Right cardiac atrium (tissue), 5 donors: ENCODE measurements at regions not wholly inside any gene's neighbourhood (a gene's known extent, or its start where the extent isn't known, plus 50 kb on each side); places are given as distances from the start of the nearest gene placed in this dataset.
"Not testable (repeated sequence)": the region's sequence is repeated elsewhere in the genome, so short reads cannot be mapped to it uniquely, and the experiment has no call there.

Experiments
- ATAC-seq, 2 donors: fragments of 200-7000 bp; cut with Tn5 transposase; one replicate each; pipeline versions ENCODE4 v1.8.0 to v1.9.1; 2020; ENCODE audit warnings: moderate library complexity in 2 of 2, mild to moderate bottlenecking in 1 of 2
- DNase-seq, 3 donors: peaks; one replicate each; pipeline ENCODE4 v3.0.0-alpha.2; 2020
- H3K27ac ChIP-seq: one replicate; pipeline ENCODE4 v1.5.1; 2013; ENCODE audit warnings: mild to moderate bottlenecking, low read length, control low read depth, moderate library complexity
- H3K27me3 ChIP-seq: one replicate; pipeline ENCODE4 v1.6.1; 2013; ENCODE audit not compliant: control insufficient read depth, insufficient read depth
- H3K4me1 ChIP-seq: one replicate; pipeline ENCODE4 v1.6.1; 2013; ENCODE audit warnings: low read length; ENCODE audit not compliant: control insufficient read depth, insufficient read depth
- H3K4me3 ChIP-seq: one replicate; pipeline ENCODE4 v1.5.1; 2013; ENCODE audit warnings: low read length, control low read depth
- H3K9me3 ChIP-seq: one replicate; pipeline ENCODE4 v1.6.1; 2013; ENCODE audit warnings: low read length; ENCODE audit not compliant: control insufficient read depth
- WGBS: extraction: QIAGEN DNeasy Blood & Tissue Kit; methylation state at CpG from one replicate; pipeline ENCODE4 v1.1.7; 2013; 5-methylcytosine and 5-hydroxymethylcytosine counted together
- intact Hi-C, 4 donors: fragments of 100-400 bp; cut with DNase I; formaldehyde crosslinking; loops; one replicate each; pipeline versions ENCODE4 v1.11.0 to v1.14.0; 2022 to 2023
- donor health status: healthy with polysubstance abuse.
- donor health status: DM: no; HTN: yes; CAD: no.
- donor health status: DM: no; HTN: no; CAD: no.
- donor health status: DM: no; HTN: yes; CAD: no; lungs with severe emphysema.
- donor health status: DM: yes; HTN: yes; CAD: no.

DNA sequence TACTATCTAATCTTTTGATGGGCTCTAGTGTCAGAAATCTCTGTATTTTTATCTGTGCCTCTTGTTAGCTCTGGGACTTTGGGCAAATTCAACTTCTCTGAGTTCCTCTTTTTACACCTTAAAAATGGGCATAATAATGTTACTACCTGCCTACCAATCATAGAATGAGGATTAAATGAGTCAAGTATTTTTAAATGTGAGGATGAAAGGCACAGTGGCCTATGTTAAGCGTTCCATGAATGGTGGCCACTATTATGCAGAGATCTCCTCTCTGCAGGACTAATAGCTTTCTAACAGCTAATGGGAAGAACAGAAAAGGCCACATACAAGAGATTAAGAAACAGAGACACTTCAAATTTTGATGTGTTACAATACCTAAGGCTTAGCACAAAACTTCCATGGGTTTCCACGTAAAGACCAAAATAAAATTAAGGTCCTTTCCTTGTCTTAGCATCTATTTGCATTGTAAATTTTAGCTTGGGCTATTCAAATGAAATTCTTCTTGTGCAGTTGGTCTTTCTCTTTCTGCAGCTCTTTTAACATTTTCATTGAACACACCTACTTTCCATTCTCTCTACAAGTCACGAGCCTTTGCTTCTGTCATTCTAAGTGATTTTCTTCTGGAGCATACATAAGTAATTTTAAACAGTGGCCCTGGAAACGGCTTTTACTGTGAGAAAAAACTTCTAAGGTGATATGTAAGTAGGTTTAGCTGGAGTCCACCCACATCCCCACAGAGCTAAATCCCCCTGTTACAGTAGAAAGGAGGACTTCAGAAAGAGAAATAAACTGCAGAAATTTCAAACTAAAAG, 117.9 kb upstream of the MED14 start:
- no peak for DNase-seq
- no peaks in the 10 kb centered on the region for H3K9me3 ChIP-seq
- no peak overlapping the region for H3K27ac ChIP-seq
- H3K4me3 ChIP-seq, result no peak overlapping the region
- no peak for ATAC-seq
- intact Hi-C loops, result no loop called here
- WGBS, result 70% methylated on average over 4 of the region's 4 CpGs
- H3K27me3 ChIP-seq, result no peaks in the 10 kb centered on the region
- H3K4me1 ChIP-seq, result no peaks in the 10 kb centered on the region

GRCh38 chrX:40853816-40854123, 118.4 kb upstream of the MED14 start:
- no peaks in the 10 kb centered on the region for H3K4me1 ChIP-seq
- no peak overlapping the region for H3K27ac ChIP-seq
- ATAC-seq (no peak), DNase-seq (no peak)
- no peak overlapping the region for H3K4me3 ChIP-seq
- no peaks in the 10 kb centered on the region for H3K27me3 ChIP-seq
- intact Hi-C loops, result no loop called here
- no peaks in the 10 kb centered on the region for H3K9me3 ChIP-seq

DNA sequence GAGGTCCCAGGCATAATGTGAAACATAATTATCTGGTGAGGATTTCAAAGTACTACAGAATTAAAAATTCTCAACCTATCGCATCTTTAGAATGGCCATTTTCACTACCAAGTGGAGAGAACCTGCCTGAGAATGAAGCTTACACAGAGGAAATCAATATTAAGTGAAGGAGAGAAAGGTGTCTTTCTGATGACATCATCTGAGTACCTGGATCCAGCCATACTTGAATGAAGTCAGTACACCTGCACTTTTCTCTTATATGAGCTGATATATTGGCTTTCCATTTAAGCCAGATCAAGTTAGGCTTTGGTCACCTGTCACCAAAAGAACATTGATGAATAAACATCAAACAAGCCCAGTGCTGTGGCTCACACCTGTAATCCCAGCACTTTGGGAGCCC, 118.9 kb upstream of the MED14 start:
- DNase-seq (no peak), ATAC-seq (no peak)
- Histone ChIP-seq H3K4me1 (no peaks in the 10 kb centered on the region), H3K27ac (no peak overlapping the region), H3K9me3 (no peaks in the 10 kb centered on the region), H3K4me3 (no peak overlapping the region), H3K27me3 (no peaks in the 10 kb centered on the region)
- 97% methylated on average over 1 of the region's 1 CpG for WGBS
- intact Hi-C loops, result no loop called here

- DNase-seq (no peak), ATAC-seq (peak in 1 of 2 donors; percentile 65)
- intact Hi-C loops, result no loop called here
- Histone ChIP-seq H3K9me3 (no peaks in the 10 kb centered on the region), H3K4me3 (no peak overlapping the region), H3K27ac (no peak overlapping the region), H3K27me3 (no peaks in the 10 kb centered on the region), H3K4me1 (no peaks in the 10 kb centered on the region)
Measured at GRCh38 chrX:40855411-40855810, 120.1 kb upstream of the MED14 start.

- no peak for DNase-seq
- H3K4me3 ChIP-seq, result no peak overlapping the region
- no peak for ATAC-seq
- no peaks in the 10 kb centered on the region for H3K27me3 ChIP-seq
- H3K4me1 ChIP-seq, result no peaks in the 10 kb centered on the region
- intact Hi-C loops, result no loop called here
- H3K9me3 ChIP-seq, result no peaks in the 10 kb centered on the region
- no peak overlapping the region for H3K27ac ChIP-seq
Measured at GRCh38 chrX:40855932-40856515, 120.7 kb upstream of the MED14 start.

- 97% methylated on average over 47 of the region's 47 CpGs for WGBS
- peak in 1 of 3 donors; percentile 54 for DNase-seq
- not testable (repeated sequence) for ATAC-seq
Measured at GRCh38 chrX:40861952-40862554, 126.7 kb upstream of the MED14 start.

DNA sequence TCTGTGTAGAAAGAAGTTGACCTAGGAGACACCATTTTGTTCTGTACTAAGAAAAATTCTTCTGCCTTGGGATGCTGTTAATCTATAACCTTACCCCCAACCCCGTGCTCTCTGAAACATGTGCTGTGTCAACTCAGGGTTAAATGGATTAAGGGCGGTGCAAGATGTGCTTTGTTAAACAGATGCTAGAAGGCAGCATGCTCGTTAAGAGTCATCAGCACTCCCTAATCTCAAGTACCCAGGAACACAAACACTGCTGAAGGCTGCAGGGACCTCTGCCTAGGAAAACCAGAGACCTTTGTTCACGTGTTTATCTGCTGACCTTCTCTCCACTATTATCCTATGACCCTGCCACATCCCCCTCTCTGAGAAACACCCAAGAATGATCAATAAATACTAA, 127.9 kb upstream of the MED14 start:
- H3K4me1 ChIP-seq, intact Hi-C loops, H3K9me3 ChIP-seq, ATAC-seq, H3K4me3 ChIP-seq, H3K27ac ChIP-seq, H3K27me3 ChIP-seq, DNase-seq: not testable (repeated sequence)
- WGBS, result 39% methylated on average over 4 of the region's 4 CpGs

More at GRCh38 chrX:40861952-40862554, 126.7 kb upstream of the MED14 start:
- intact Hi-C loops, H3K4me1 ChIP-seq, H3K27ac ChIP-seq, H3K4me3 ChIP-seq, H3K9me3 ChIP-seq, H3K27me3 ChIP-seq: not testable (repeated sequence)

DNA sequence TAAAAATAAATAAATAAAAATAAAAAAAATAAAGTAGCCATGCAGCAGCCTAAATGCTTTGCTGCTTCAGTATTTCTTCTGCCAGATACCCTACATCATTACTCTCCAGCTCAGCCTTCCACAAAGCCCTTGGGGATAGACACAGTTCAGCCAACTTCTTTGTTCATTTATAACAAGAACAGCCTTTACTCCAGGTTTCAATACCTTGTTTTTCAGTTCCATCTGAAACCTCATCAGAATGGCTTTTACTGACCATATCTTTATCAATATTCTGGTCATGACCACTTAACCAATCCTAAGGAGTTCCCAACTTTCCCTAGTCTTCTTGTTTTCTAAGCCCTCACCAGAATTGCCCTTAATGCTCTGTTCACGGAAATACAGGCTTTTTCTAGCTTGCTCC, 128.3 kb upstream of the MED14 start:
- Histone ChIP-seq H3K27me3 (no peaks in the 10 kb centered on the region), H3K9me3 (no peaks in the 10 kb centered on the region), H3K27ac (no peak overlapping the region), H3K4me3 (no peak overlapping the region), H3K4me1 (peaks cover 2% of the 10 kb centered on the region)
- 90% methylated on average over 1 of the region's 1 CpG for WGBS
- intact Hi-C loops, result no loop called here
- DNase-seq (no peak), ATAC-seq (no peak)

DNA sequence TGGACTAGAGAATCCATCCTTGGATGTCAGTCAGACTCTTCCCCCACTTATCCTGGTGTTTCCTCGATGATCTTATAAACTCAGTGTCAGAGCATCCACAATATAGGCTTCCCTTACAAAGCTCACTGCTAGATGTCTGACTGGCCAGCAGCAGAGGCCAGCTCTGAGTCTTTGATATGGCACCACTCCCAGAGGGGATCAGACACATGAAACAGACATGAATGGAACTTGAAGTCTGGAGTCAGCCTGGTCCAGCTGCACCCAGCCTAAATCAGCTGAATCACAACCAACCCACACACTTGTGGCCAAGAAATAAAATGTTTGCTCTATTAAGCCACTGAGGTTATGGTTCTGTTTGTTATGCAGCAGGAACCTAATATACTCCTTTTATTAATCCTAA, 129.6 kb upstream of the MED14 start:
- intact Hi-C loops, result no loop called here
- Histone ChIP-seq H3K27me3 (no peaks in the 10 kb centered on the region), H3K4me3 (no peak overlapping the region), H3K27ac (no peak overlapping the region), H3K9me3 (no peaks in the 10 kb centered on the region), H3K4me1 (peaks cover 2% of the 10 kb centered on the region)
- WGBS, result 68% methylated on average over 1 of the region's 1 CpG
- ATAC-seq, result no peak
- no peak for DNase-seq

GRCh38 chrX:40866893-40867292, 131.6 kb upstream of the MED14 start:
- Histone ChIP-seq H3K4me1 (peaks cover 2% of the 10 kb centered on the region), H3K9me3 (no peaks in the 10 kb centered on the region), H3K27ac (peak overlapping the region; percentile 64), H3K27me3 (no peaks in the 10 kb centered on the region), H3K4me3 (no peak overlapping the region)
- no peak for DNase-seq
- peak; percentile 77 to 86 for ATAC-seq
- WGBS, result 10% methylated on average over 2 of the region's 2 CpGs
- intact Hi-C loops, result no loop called here

DNA sequence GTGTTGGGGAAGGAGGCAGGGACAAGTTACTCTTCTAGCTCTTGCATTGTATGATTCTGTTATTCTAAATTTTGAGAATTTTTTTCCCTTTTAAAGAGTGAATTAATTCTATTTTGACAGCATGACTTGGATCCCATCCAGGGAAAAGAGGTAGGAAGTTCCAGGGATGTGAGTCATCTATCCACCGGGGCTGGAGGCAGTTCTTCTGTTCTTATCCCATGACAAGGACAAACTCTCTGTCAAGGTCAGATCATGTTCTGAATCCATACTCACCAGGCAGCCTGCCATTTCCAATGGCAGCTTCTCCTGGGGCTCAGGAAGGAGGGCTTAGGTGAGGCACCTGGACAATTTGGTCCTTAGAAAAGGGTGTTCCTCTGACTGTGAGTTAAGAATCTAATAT, 132.0 kb upstream of the MED14 start:
- ATAC-seq, result peak in 1 of 2 donors; percentile 63

More for the DNA sequence above, 132.0 kb upstream of the MED14 start:
- no peak overlapping the region for H3K4me3 ChIP-seq
- H3K27me3 ChIP-seq, result no peaks in the 10 kb centered on the region
- intact Hi-C loops, result no loop called here
- WGBS, result 0% methylated on average over 1 of the region's 1 CpG
- H3K27ac ChIP-seq, result peak overlapping the region; percentile 64
- H3K4me1 ChIP-seq, result peaks cover 2% of the 10 kb centered on the region
- H3K9me3 ChIP-seq, result no peaks in the 10 kb centered on the region
- no peak for DNase-seq
